ENCODE measurements at regions not wholly inside any gene's neighbourhood (a gene's known extent, or its start where the extent isn't known, plus 50 kb on each side); places are given as distances from the start of the nearest gene placed in this dataset.

- Histone ChIP-seq H3K9me3 (no peaks in the 10 kb centered on the region), H3K27me3 (ENCODE audit: low read depth) (no peaks in the 10 kb centered on the region), H3K27ac (no peak overlapping the region), H3K4me3 (no peak overlapping the region), H3K36me3 (no peaks in the 10 kb centered on the region), H3K4me1 (no peaks in the 10 kb centered on the region)
- peak in 1 of 2 donors; percentile 11 for ATAC-seq
- intact Hi-C loops (cut with DNase I): no loop called here
- no peak for TF ChIP-seq CTCF (IDR thresholded peaks at IDR 0.05)
- DNase-seq: no peak
Measured at GRCh38 chr6:120431841-120432240, 902.4 kb downstream of the TBC1D32 start.

- intact Hi-C loops (cut with DNase I): no loop called here
- Histone ChIP-seq H3K9me3 (no peaks in the 10 kb centered on the region), H3K36me3 (no peaks in the 10 kb centered on the region), H3K4me3 (no peak overlapping the region), H3K4me1 (no peaks in the 10 kb centered on the region), H3K27me3 (ENCODE audit: low read depth) (no peaks in the 10 kb centered on the region), H3K27ac (no peak overlapping the region)
- TF ChIP-seq CTCF (IDR thresholded peaks at IDR 0.05): no peak
- ATAC-seq: no peak
- no peak for DNase-seq
Measured at GRCh38 chr6:120411394-120411793, 922.9 kb downstream of the TBC1D32 start.

GRCh38 chr6:120410586-120410985 is 923.7 kb downstream of the TBC1D32 start:
- Histone ChIP-seq H3K4me1 (no peaks in the 10 kb centered on the region), H3K27ac (no peak overlapping the region), H3K27me3 (ENCODE audit: low read depth) (no peaks in the 10 kb centered on the region), H3K36me3 (no peaks in the 10 kb centered on the region), H3K9me3 (no peaks in the 10 kb centered on the region), H3K4me3 (no peak overlapping the region)
- intact Hi-C loops (cut with DNase I): no loop called here
- ATAC-seq: no peak
- no peak for DNase-seq
- no peak for TF ChIP-seq CTCF (IDR thresholded peaks at IDR 0.05)

GRCh38 chr6:120407696-120408095 is 926.6 kb downstream of the TBC1D32 start:
- no peaks in the 10 kb centered on the region for H3K36me3 ChIP-seq
- DNase-seq (no peak), ATAC-seq (no peak)
- no peaks in the 10 kb centered on the region for H3K9me3 ChIP-seq
- H3K4me1 ChIP-seq: no peaks in the 10 kb centered on the region
- intact Hi-C loops (cut with DNase I): no loop called here
- no peak overlapping the region for H3K27ac ChIP-seq
- TF ChIP-seq CTCF (IDR thresholded peaks at IDR 0.05): no peak
- no peak overlapping the region for H3K4me3 ChIP-seq
- no peaks in the 10 kb centered on the region for H3K27me3 ChIP-seq (ENCODE audit: low read depth)

GRCh38 chr6:120405947-120406346 is 928.3 kb downstream of the TBC1D32 start:
- Histone ChIP-seq H3K27ac (no peak overlapping the region), H3K27me3 (ENCODE audit: low read depth) (no peaks in the 10 kb centered on the region), H3K4me1 (no peaks in the 10 kb centered on the region), H3K36me3 (no peaks in the 10 kb centered on the region), H3K9me3 (no peaks in the 10 kb centered on the region), H3K4me3 (no peak overlapping the region)
- DNase-seq (no peak), ATAC-seq (no peak)
- intact Hi-C loops (cut with DNase I): no loop called here
- TF ChIP-seq CTCF (IDR thresholded peaks at IDR 0.05): no peak

GRCh38 chr6:120395784-120396183 is 938.5 kb downstream of the TBC1D32 start:
- Histone ChIP-seq H3K27ac (no peak overlapping the region), H3K27me3 (ENCODE audit: low read depth) (no peaks in the 10 kb centered on the region), H3K4me1 (no peaks in the 10 kb centered on the region), H3K9me3 (no peaks in the 10 kb centered on the region), H3K4me3 (no peak overlapping the region), H3K36me3 (no peaks in the 10 kb centered on the region)
- no peak for ATAC-seq
- intact Hi-C loops (cut with DNase I): no loop called here
- no peak for TF ChIP-seq CTCF (IDR thresholded peaks at IDR 0.05)
- no peak for DNase-seq

All from lower lobe of right lung (tissue), 2 donors.